HL-60 (cell line): ENCODE measurements at regions not wholly inside any gene's neighbourhood (a gene's known extent, or its start where the extent isn't known, plus 50 kb on each side); places are given as distances from the start of the nearest gene placed in this dataset.

Experiments used
- DNase-seq, 2 experiments: peaks; one replicate each; pipeline ENCODE4 v3.0.0-alpha.2; 2010 to 2020; ENCODE audit warnings: low read depth in 1 of 2, low spot score in 1 of 2
- H3K27ac ChIP-seq: fragments of 250-450 bp; sonication (Bioruptor Pico); replicated peaks from 2 replicates; pipeline ENCODE4 v1.5.1; 2020; ENCODE audit warnings: mild to moderate bottlenecking, moderate library complexity
- H3K27me3 ChIP-seq: fragments of 250-450 bp; sonication (Bioruptor Pico); 2 replicates; pipeline ENCODE4 v1.5.1; 2021; ENCODE audit warnings: mild to moderate bottlenecking, moderate library complexity; ENCODE audit not compliant: insufficient read depth, poor library complexity, severe bottlenecking
- H3K4me3 ChIP-seq: replicated peaks from 2 replicates; pipeline ENCODE4 v1.5.1; 2011; ENCODE audit warnings: mild to moderate bottlenecking, control low read depth, low read length; ENCODE audit not compliant: insufficient read depth
- CTCF ChIP-seq: IDR thresholded peaks from one replicate; pipeline ENCODE4 v1.5.1; 2011; ENCODE audit warnings: low read length, control low read depth, inconsistent platforms; ENCODE audit not compliant: insufficient read depth
- GABPA ChIP-seq: IDR thresholded peaks from 2 replicates; pipeline ENCODE4 v1.6.1; 2012; ENCODE audit warnings: low read depth
- POLR2AphosphoS5 ChIP-seq: IDR thresholded peaks from 2 replicates; pipeline ENCODE4 v1.6.1; 2012; ENCODE audit warnings: low read depth
- REST ChIP-seq: IDR thresholded peaks from 2 replicates; pipeline ENCODE4 v1.6.1; 2012; ENCODE audit warnings: low read depth; ENCODE audit not compliant: insufficient replicate concordance
- SPI1 ChIP-seq: IDR thresholded peaks from 2 replicates; pipeline ENCODE4 v1.6.1; 2012; ENCODE audit warnings: low read depth, mild to moderate bottlenecking, borderline replicate concordance

GRCh38 chr1:30476476-30476875 lies 246.9 kb downstream of the MATN1 start:
- no peak overlapping the region for H3K27ac ChIP-seq
- H3K27me3 ChIP-seq = no peaks in the 10 kb centered on the region
- H3K4me3 ChIP-seq = no peak overlapping the region
- TF ChIP-seq GABPA = no peak
- no peak for TF ChIP-seq REST
- TF ChIP-seq CTCF = no peak
- TF ChIP-seq POLR2AphosphoS5 = no peak
- TF ChIP-seq SPI1 = no peak
- no peak for DNase-seq

- DNase-seq = no peak
Observed at GRCh38 chr1:30475966-30476365, 247.4 kb downstream of the MATN1 start.

GRCh38 chr1:30475201-30475600 lies 248.2 kb downstream of the MATN1 start:
- Histone ChIP-seq H3K27ac (no peak overlapping the region), H3K27me3 (no peaks in the 10 kb centered on the region), H3K4me3 (no peak overlapping the region)
- DNase-seq = no peak
- TF ChIP-seq SPI1 (no peak), CTCF (no peak)

More at GRCh38 chr1:30475966-30476365, 247.4 kb downstream of the MATN1 start:
- Histone ChIP-seq H3K27ac (no peak overlapping the region), H3K27me3 (no peaks in the 10 kb centered on the region), H3K4me3 (no peak overlapping the region)
- TF ChIP-seq POLR2AphosphoS5 (no peak), GABPA (no peak), REST (no peak), SPI1 (no peak), CTCF (no peak)

- no peak for DNase-seq
- Histone ChIP-seq H3K4me3 (no peak overlapping the region), H3K27ac (no peak overlapping the region), H3K27me3 (no peaks in the 10 kb centered on the region)
- TF ChIP-seq GABPA (no peak), CTCF (no peak), SPI1 (no peak), POLR2AphosphoS5 (no peak), REST (no peak)
Observed at GRCh38 chr1:30474818-30475200, 248.6 kb downstream of the MATN1 start.
